Thyroid gland (tissue), 4 donors: ENCODE measurements at regions not wholly inside any gene's neighbourhood (a gene's known extent, or its start where the extent isn't known, plus 50 kb on each side); places are given as distances from the start of the nearest gene placed in this dataset.

Experiments used
- POLR2A ChIP-seq, 2 donors: fragments of 450-650 bp; IDR thresholded peaks; one replicate each; pipeline ENCODE4 v1.6.1; 2017; ENCODE audit warnings: antibody characterized with exemption in 2 of 2, mild to moderate bottlenecking in 2 of 2, moderate library complexity in 1 of 2
- TF ChIP-seq, protein P1 (sequence below), 6 experiments: fragments of 200-600 bp in 3 of 6; fragments of 450-650 bp in 3 of 6; sonication (generic) in 3 of 6; IDR thresholded peaks; one replicate each; pipeline ENCODE4 v1.5.1; 2016 to 2019; ENCODE audit warnings: antibody characterized with exemption in 6 of 6, mild to moderate bottlenecking in 2 of 6, inconsistent platforms in 1 of 6, moderate library complexity in 1 of 6

DNA sequence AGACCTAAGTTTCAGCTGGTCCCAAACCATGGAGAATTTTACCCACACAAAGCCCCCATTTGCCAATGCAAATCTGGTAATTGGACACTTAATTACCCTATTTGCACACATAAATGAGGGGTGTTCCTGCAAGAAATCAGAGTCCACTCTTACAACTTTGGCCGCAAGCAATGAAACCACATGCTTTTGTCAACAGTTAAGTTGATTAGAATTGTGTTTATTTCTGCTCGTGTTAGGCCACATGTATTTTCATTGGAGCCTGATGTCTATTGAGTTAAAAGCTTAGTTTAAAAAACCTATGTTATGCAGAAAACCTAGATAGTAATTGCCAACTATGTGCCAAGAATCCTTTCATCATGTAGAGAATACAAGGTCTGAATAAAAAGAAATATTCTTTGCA, 153.8 kb upstream of the CMC1 start:
- TF ChIP-seq, protein P1, sequence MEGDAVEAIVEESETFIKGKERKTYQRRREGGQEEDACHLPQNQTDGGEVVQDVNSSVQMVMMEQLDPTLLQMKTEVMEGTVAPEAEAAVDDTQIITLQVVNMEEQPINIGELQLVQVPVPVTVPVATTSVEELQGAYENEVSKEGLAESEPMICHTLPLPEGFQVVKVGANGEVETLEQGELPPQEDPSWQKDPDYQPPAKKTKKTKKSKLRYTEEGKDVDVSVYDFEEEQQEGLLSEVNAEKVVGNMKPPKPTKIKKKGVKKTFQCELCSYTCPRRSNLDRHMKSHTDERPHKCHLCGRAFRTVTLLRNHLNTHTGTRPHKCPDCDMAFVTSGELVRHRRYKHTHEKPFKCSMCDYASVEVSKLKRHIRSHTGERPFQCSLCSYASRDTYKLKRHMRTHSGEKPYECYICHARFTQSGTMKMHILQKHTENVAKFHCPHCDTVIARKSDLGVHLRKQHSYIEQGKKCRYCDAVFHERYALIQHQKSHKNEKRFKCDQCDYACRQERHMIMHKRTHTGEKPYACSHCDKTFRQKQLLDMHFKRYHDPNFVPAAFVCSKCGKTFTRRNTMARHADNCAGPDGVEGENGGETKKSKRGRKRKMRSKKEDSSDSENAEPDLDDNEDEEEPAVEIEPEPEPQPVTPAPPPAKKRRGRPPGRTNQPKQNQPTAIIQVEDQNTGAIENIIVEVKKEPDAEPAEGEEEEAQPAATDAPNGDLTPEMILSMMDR (IDR thresholded peaks at IDR 0.05) = no peak
- TF ChIP-seq POLR2A (IDR thresholded peaks at IDR 0.05) = no peak
